ENCODE measurements at regions not wholly inside any gene's neighbourhood (a gene's known extent, or its start where the extent isn't known, plus 50 kb on each side); places are given as distances from the start of the nearest gene placed in this dataset.
"Not testable (repeated sequence)": the region's sequence is repeated elsewhere in the genome, so short reads cannot be mapped to it uniquely, and the experiment has no call there.

- TF ChIP-seq CTCF, POLR2A, POLR2AphosphoS5 (IDR thresholded peaks at IDR 0.05): not testable (repeated sequence)
These were observed 304.8 kb downstream of the OR4C45 start for GRCh38 chr11:50337432-50337831.
